BE2C (cell line): ENCODE measurements at regions not wholly inside any gene's neighbourhood (a gene's known extent, or its start where the extent isn't known, plus 50 kb on each side); places are given as distances from the start of the nearest gene placed in this dataset.

Experiments
- DNase-seq: peaks from one replicate; pipeline ENCODE4 v3.0.0-alpha.2; 2020
- H3K27me3 ChIP-seq: fragments of 250-450 bp; sonication (Bioruptor Pico); 2 replicates; pipeline ENCODE4 v1.5.1; 2020; ENCODE audit warnings: mild to moderate bottlenecking
- H3K36me3 ChIP-seq: fragments of 250-450 bp; sonication (Bioruptor Pico); 2 replicates; pipeline ENCODE4 v1.5.1; 2020; ENCODE audit warnings: mild to moderate bottlenecking
- H3K4me1 ChIP-seq: fragments of 250-450 bp; sonication (Bioruptor Pico); 2 replicates; pipeline ENCODE4 v1.5.1; 2020
- H3K4me3 ChIP-seq: 2 replicates; pipeline ENCODE4 v1.5.1; 2011; ENCODE audit warnings: low read depth, low read length
- H3K9me3 ChIP-seq: fragments of 250-450 bp; sonication (Bioruptor Pico); 2 replicates; pipeline ENCODE4 v1.5.1; 2020
- TF ChIP-seq, protein P1 (sequence below): IDR thresholded peaks from 2 replicates; pipeline ENCODE4 v1.5.1; 2012; ENCODE audit warnings: mild to moderate bottlenecking, low read depth, low read length

DNA sequence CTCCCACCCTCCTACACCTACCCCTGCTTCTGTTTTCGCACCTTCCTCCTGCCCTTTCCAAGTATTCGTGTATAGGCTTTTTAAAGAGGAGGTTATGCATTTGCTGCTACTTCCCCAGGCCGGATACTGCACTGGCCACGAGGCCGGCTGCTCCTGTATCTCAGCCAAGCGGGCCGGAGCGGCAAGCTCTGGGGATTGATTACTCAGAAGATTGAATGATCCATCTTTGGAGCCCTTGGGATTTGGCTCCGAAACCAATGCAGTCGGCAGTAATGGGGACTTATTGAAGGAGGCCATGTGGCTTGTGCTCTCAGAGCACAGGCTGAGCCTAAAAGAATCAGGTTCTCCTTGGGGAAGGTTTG lies 405.3 kb downstream of the TLE4 start:
- TF ChIP-seq, protein P1, sequence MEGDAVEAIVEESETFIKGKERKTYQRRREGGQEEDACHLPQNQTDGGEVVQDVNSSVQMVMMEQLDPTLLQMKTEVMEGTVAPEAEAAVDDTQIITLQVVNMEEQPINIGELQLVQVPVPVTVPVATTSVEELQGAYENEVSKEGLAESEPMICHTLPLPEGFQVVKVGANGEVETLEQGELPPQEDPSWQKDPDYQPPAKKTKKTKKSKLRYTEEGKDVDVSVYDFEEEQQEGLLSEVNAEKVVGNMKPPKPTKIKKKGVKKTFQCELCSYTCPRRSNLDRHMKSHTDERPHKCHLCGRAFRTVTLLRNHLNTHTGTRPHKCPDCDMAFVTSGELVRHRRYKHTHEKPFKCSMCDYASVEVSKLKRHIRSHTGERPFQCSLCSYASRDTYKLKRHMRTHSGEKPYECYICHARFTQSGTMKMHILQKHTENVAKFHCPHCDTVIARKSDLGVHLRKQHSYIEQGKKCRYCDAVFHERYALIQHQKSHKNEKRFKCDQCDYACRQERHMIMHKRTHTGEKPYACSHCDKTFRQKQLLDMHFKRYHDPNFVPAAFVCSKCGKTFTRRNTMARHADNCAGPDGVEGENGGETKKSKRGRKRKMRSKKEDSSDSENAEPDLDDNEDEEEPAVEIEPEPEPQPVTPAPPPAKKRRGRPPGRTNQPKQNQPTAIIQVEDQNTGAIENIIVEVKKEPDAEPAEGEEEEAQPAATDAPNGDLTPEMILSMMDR, result no peak
- H3K36me3 ChIP-seq, result no peaks in the 10 kb centered on the region

DNA sequence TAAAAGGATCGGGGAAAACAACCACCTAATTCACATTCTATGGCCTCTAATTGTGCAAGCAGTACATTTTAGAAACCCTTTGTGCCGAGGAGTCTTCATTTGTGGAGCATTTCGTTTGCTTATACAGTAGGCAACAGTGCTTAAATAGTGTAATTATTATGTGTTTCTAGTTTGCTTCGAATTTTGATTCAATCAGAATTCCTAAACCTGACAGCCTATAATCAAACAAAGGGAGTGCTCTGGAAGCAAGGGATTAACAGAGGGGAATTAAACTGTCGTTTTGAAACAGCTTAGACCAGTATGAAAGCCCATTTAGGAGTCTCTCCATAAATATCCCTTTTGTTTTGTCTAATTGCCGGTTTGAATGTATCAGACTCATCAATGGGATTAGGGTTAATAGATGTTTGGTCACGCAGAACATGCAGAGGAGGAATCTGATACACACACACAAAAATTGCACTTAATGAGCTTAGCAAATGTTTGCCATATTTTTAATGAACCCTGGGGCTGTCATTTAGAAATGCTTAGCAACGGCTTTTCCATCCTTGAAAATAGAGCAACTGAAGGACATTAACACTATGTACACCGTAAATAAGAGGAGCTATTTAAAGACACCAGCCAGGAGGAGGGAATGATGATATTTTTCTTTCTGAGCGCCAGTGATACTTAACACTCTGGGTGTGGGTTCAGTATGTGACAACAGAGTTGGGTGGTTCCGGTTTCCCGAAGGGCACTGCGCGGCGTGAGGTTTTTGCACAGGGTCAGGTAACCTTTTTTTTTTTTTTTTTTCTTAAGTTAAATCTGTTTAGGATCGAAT lies 404.7 kb downstream of the TLE4 start:
- DNase-seq, result no peak
- no peaks in the 10 kb centered on the region for H3K4me1 ChIP-seq

More for the DNA sequence above, 405.3 kb downstream of the TLE4 start:
- Histone ChIP-seq H3K4me1 (no peaks in the 10 kb centered on the region), H3K4me3 (no peak overlapping the region), H3K9me3 (no peaks in the 10 kb centered on the region), H3K27me3 (no peaks in the 10 kb centered on the region)
- no peak for DNase-seq

DNA sequence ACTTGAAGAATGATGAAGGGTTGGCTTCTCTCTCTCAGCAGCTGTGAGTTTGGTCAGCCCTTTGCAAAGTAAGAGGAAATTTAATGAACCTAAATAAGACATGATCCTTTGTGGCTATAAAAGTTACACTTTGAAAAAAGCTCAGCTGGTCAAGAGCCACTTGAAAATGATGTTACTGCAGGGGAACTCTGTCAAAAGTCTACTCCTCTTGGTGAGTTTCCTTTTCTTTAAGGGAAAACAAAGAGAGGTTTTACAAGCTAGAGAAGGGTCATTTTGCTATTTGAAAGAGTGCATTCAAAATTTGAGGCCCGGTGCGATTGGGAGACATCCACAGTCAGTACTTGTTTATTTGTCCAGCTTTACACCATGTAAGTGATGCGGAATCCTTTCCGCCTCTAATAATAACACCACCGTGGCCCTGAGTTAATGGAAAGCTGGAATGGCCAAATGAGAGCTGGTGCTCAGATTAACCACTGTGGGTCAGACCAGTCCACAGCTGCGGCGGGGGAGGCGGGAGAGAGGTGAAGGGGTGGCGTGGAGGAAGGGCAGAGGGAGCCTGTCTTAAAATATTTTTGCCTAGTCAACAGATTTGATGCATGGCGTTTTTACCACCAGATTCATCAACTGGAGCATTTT lies 404.0 kb downstream of the TLE4 start:
- Histone ChIP-seq H3K27me3 (no peaks in the 10 kb centered on the region), H3K9me3 (no peaks in the 10 kb centered on the region), H3K4me1 (no peaks in the 10 kb centered on the region), H3K36me3 (no peaks in the 10 kb centered on the region), H3K4me3 (no peak overlapping the region)
- no peak for DNase-seq
- TF ChIP-seq, protein P1, result no peak

More for the DNA sequence above, 404.7 kb downstream of the TLE4 start:
- Histone ChIP-seq H3K4me3 (no peak overlapping the region), H3K9me3 (no peaks in the 10 kb centered on the region), H3K36me3 (no peaks in the 10 kb centered on the region), H3K27me3 (no peaks in the 10 kb centered on the region)
- TF ChIP-seq, protein P1, result no peak

DNA sequence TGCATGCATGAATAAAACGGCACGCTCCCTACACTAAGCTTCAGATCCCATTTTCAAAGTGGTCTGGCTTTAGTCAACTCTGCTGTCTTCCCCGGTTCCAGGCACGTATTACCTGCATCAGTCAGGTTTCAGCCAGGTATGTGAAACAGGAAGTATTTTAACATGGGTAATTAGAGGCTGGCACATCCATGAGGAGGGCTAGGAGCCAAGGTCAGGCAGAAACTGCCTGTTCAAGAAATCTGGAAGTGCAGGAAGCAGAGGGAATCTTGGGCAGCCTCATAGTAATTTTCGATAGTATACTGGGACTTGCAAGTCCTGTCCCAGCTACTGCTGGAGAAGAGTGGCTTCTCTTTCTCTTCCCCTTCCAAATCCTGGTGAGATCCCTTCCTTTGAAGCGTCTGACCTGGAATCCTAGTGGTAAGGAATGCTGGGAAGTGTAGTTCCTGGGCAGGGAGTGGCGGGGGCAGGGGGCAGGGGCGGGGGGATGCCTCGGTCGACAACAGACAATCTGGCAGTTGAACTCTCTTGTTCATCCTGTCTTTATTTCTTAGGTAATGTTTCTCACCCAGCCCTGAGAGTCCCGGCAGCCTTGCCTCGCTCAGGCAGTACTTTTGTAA lies 403.1 kb downstream of the TLE4 start:
- TF ChIP-seq, protein P1, result no peak
- H3K9me3 ChIP-seq, result no peaks in the 10 kb centered on the region
- H3K4me1 ChIP-seq, result no peaks in the 10 kb centered on the region
- no peak for DNase-seq
- H3K27me3 ChIP-seq, result no peaks in the 10 kb centered on the region
- H3K36me3 ChIP-seq, result no peaks in the 10 kb centered on the region
- no peak overlapping the region for H3K4me3 ChIP-seq

DNA sequence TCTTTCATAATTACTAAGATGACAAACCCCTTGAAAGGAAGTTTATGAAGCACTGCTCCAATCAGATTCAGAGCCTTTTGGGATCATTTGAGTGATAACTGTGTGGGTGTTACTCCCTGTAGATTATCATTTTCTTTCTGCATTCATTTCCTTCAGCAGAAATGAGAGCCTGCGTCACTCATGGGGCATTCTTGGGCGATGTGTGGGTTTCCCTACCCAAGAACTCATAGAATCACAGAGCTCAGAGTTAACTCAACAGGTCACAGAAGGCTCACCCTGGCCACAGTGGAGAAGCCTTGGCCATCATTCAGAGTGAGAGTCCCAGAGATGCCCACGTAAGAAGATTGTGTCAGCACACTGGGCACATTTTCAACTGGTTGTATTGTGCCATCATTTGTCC lies 401.9 kb downstream of the TLE4 start:
- TF ChIP-seq, protein P1, result no peak
- no peak for DNase-seq
- Histone ChIP-seq H3K36me3 (no peaks in the 10 kb centered on the region), H3K9me3 (no peaks in the 10 kb centered on the region), H3K4me3 (no peak overlapping the region), H3K4me1 (peaks cover 7% of the 10 kb centered on the region), H3K27me3 (no peaks in the 10 kb centered on the region)

DNA sequence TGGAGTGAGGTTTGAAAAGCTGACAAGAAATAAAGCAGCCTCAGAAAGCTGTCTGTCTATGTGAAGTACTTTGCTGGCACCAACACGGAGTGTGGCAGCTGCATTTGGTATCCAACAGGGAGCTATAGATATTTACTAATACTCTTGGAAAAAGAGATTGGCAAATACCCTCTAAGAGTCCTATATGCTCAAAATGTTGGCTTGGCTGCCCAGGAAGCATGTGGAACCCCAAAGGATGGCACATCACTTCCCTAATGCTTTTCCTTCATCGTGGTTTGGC lies 398.3 kb downstream of the TLE4 start:
- Histone ChIP-seq H3K4me3 (no peak overlapping the region), H3K36me3 (no peaks in the 10 kb centered on the region), H3K27me3 (no peaks in the 10 kb centered on the region), H3K4me1 (peaks cover 9% of the 10 kb centered on the region), H3K9me3 (no peaks in the 10 kb centered on the region)
- TF ChIP-seq, protein P1, result no peak
- DNase-seq, result no peak
